Ascending aorta (tissue), 2 donors: ENCODE measurements at regions not wholly inside any gene's neighbourhood (a gene's known extent, or its start where the extent isn't known, plus 50 kb on each side); places are given as distances from the start of the nearest gene placed in this dataset.
A peak's percentile ranks its signal among the peaks of the same experiment; 100 is the strongest.

Experiments used
- DNase-seq, 2 donors: peaks; one replicate each; pipeline ENCODE4 v3.0.0-alpha.2; 2019; ENCODE audit warnings: low spot score in 2 of 2
- H3K27ac ChIP-seq, 2 donors: fragments of 200-600 bp; sonication (generic); one replicate each; pipeline ENCODE4 v1.5.1; 2016 to 2017; ENCODE audit warnings: mild to moderate bottlenecking in 1 of 2
- H3K27me3 ChIP-seq: fragments of 200-600 bp; sonication (generic); one replicate; pipeline ENCODE4 v1.5.1; 2017
- H3K36me3 ChIP-seq, 2 donors: fragments of 200-600 bp; sonication (generic); one replicate each; pipeline ENCODE4 v1.5.1; 2016
- H3K4me1 ChIP-seq, 2 donors: fragments of 200-600 bp; sonication (generic); one replicate each; pipeline ENCODE4 v1.5.1; 2016 to 2017; ENCODE audit warnings: mild to moderate bottlenecking in 1 of 2
- H3K4me3 ChIP-seq, 2 donors: fragments of 200-600 bp; sonication (generic); one replicate each; pipeline ENCODE4 v1.5.1; 2016 to 2017; ENCODE audit warnings: mild to moderate bottlenecking in 1 of 2
- H3K9me3 ChIP-seq, 2 donors: fragments of 200-600 bp; sonication (generic); one replicate each; pipeline ENCODE4 v1.5.1; 2016
- CTCF ChIP-seq, 3 experiments: fragments of 200-600 bp in 2 of 3; fragments of 450-650 bp in 1 of 3; sonication (generic) in 2 of 3; IDR thresholded peaks; one replicate each; pipeline ENCODE4 v1.5.1; 2016 to 2019; ENCODE audit warnings: antibody characterized with exemption in 3 of 3, mild to moderate bottlenecking in 1 of 3, moderate library complexity in 1 of 3
- intact Hi-C: fragments of 100-400 bp; cut with DNase I; formaldehyde crosslinking; loops from one replicate; pipeline ENCODE4 v1.15.1; 2023

GRCh38 chr10:3574451-3574850, 210.6 kb downstream of the KLF6 start:
- no peak for DNase-seq
- Histone ChIP-seq H3K4me3 (no peak overlapping the region), H3K36me3 (no peaks in the 10 kb centered on the region), H3K4me1 (peaks cover 0 to 11% of the 10 kb centered on the region in 2 donors), H3K9me3 (no peaks in the 10 kb centered on the region), H3K27me3 (no peaks in the 10 kb centered on the region), H3K27ac (no peak overlapping the region)
- no peak for TF ChIP-seq CTCF (IDR thresholded peaks at IDR 0.05)
- intact Hi-C loops: no loop called here

GRCh38 chr10:3573498-3573897, 211.5 kb downstream of the KLF6 start:
- DNase-seq: no peak
- no peak for TF ChIP-seq CTCF (IDR thresholded peaks at IDR 0.05)
- Histone ChIP-seq H3K27ac (no peak overlapping the region), H3K27me3 (no peaks in the 10 kb centered on the region), H3K9me3 (no peaks in the 10 kb centered on the region), H3K4me3 (no peak overlapping the region), H3K4me1 (peaks cover 0 to 11% of the 10 kb centered on the region in 2 donors), H3K36me3 (no peaks in the 10 kb centered on the region)
- intact Hi-C loops: no loop called here

GRCh38 chr10:3571310-3571825, 213.6 kb downstream of the KLF6 start:
- peaks cover 0 to 11% of the 10 kb centered on the region in 2 donors for H3K4me1 ChIP-seq
- H3K27me3 ChIP-seq: no peaks in the 10 kb centered on the region
- DNase-seq: no peak
- peak overlapping the region in 1 of 2 donors; percentile 47 for H3K27ac ChIP-seq
- no peak overlapping the region for H3K4me3 ChIP-seq
- intact Hi-C loops: no loop called here
- TF ChIP-seq CTCF (IDR thresholded peaks at IDR 0.05): no peak
- H3K9me3 ChIP-seq: no peaks in the 10 kb centered on the region
- H3K36me3 ChIP-seq: no peaks in the 10 kb centered on the region

- no peak overlapping the region for H3K4me3 ChIP-seq
- no peaks in the 10 kb centered on the region for H3K9me3 ChIP-seq
- intact Hi-C loops: no loop called here
- H3K27ac ChIP-seq: peak overlapping the region; percentile 45 to 47
- H3K4me1 ChIP-seq: peaks cover 0 to 11% of the 10 kb centered on the region in 2 donors
- H3K27me3 ChIP-seq: no peaks in the 10 kb centered on the region
- no peak for TF ChIP-seq CTCF (IDR thresholded peaks at IDR 0.05)
- H3K36me3 ChIP-seq: no peaks in the 10 kb centered on the region
- peak in 1 of 2 donors; percentile 76 for DNase-seq
Observed at GRCh38 chr10:3570855-3571266, 214.1 kb downstream of the KLF6 start.

- TF ChIP-seq CTCF (IDR thresholded peaks at IDR 0.05): no peak
- intact Hi-C loops: no loop called here
- H3K4me1 ChIP-seq: peaks cover 0 to 11% of the 10 kb centered on the region in 2 donors
- H3K9me3 ChIP-seq: no peaks in the 10 kb centered on the region
- no peak for DNase-seq
- H3K4me3 ChIP-seq: no peak overlapping the region
- H3K27ac ChIP-seq: peak overlapping the region; percentile 45 to 47
- no peaks in the 10 kb centered on the region for H3K36me3 ChIP-seq
- no peaks in the 10 kb centered on the region for H3K27me3 ChIP-seq
Observed at GRCh38 chr10:3570131-3570729, 214.8 kb downstream of the KLF6 start.
